ENCODE measurements at regions not wholly inside any gene's neighbourhood (a gene's known extent, or its start where the extent isn't known, plus 50 kb on each side); places are given as distances from the start of the nearest gene placed in this dataset.

GRCh38 chr7:53151496-53151895 lies 116.1 kb downstream of the POM121L12 start:
- Histone ChIP-seq H3K36me3 (ENCODE audit: control insufficient read depth in 2 of 4, insufficient read depth in 4 of 4, low read length in 3 of 4) (no peaks in the 10 kb centered on the region), H3K4me1 (replicated peaks in 1 of 4; ENCODE audit: control insufficient read depth in 3 of 4, insufficient read depth in 4 of 4, low read length in 3 of 4) (no peaks in the 10 kb centered on the region), H2BK20ac (ENCODE audit: low read length) (no peak overlapping the region), H4K5ac (ENCODE audit: insufficient read length, low read depth, low read length) (no peak overlapping the region), H2BK5ac (ENCODE audit: low read depth, low read length) (no peak overlapping the region), H3K4me2 (ENCODE audit: insufficient read depth in 1 of 2, low read depth in 2 of 2, low read length in 2 of 2) (no peak overlapping the region), H3K9ac (replicated peaks in 1 of 4; ENCODE audit: extremely low read depth in 1 of 4, low read depth in 3 of 4, low read length in 3 of 4) (no peak overlapping the region), H3K23me2 (ENCODE audit: low read depth, low read length) (no peaks in the 10 kb centered on the region), H3K4ac (replicated peaks; ENCODE audit: insufficient read length, low read depth, low read length) (no peak overlapping the region), H2BK12ac (ENCODE audit: low read depth, low read length) (no peak overlapping the region), H4K20me1 (replicated peaks in 1 of 2; ENCODE audit: control insufficient read depth in 1 of 2, insufficient read depth in 2 of 2, low read length in 2 of 2) (no peaks in the 10 kb centered on the region), H2BK15ac (ENCODE audit: low read length) (no peak overlapping the region), H2BK120ac (replicated peaks; ENCODE audit: low read depth, low read length) (no peak overlapping the region), H3K18ac (ENCODE audit: extremely low read depth, low read length) (no peak overlapping the region), H3K27me3 (replicated peaks in 1 of 4; ENCODE audit: control insufficient read depth in 3 of 4, extremely low read depth in 1 of 4, insufficient read depth in 3 of 4, low read length in 3 of 4) (no peaks in the 10 kb centered on the region), H2AK5ac (ENCODE audit: low read depth, low read length) (no peak overlapping the region), H3K14ac (ENCODE audit: insufficient read length) (no peak overlapping the region), H3K79me2 (ENCODE audit: control insufficient read depth in 1 of 2, insufficient read depth in 2 of 2, low read length in 2 of 2) (no peaks in the 10 kb centered on the region), H2AFZ (ENCODE audit: low read length) (peak overlapping the region; percentile 44; the same call in 1 of the 2 replicates), H3K27ac (ENCODE audit: low read depth, low read length) (no peak overlapping the region), H3K4me3 (ENCODE audit: extremely low read depth in 1 of 4, insufficient read depth in 2 of 4, low read depth in 3 of 4, low read length in 4 of 4) (no peak overlapping the region), H3K9me3 (ENCODE audit: insufficient read depth in 2 of 2, low read depth in 1 of 2, low read length in 1 of 2) (no peaks in the 10 kb centered on the region), H4K91ac (replicated peaks; ENCODE audit: insufficient read length, low read length) (no peak overlapping the region), H4K8ac (ENCODE audit: extremely low read depth, insufficient read depth, low read length) (no peak overlapping the region), H3K79me1 (ENCODE audit: low read depth, low read length) (no peaks in the 10 kb centered on the region), H3K23ac (ENCODE audit: insufficient read length) (no peak overlapping the region), H3K56ac (replicated peaks; ENCODE audit: insufficient read length, low read depth, low read length) (no peak overlapping the region)
- TF ChIP-seq, protein P1, sequence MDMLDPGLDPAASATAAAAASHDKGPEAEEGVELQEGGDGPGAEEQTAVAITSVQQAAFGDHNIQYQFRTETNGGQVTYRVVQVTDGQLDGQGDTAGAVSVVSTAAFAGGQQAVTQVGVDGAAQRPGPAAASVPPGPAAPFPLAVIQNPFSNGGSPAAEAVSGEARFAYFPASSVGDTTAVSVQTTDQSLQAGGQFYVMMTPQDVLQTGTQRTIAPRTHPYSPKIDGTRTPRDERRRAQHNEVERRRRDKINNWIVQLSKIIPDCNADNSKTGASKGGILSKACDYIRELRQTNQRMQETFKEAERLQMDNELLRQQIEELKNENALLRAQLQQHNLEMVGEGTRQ (IDR thresholded peaks at IDR 0.05; ENCODE audit: low read length): no peak
- TF ChIP-seq RBBP5 (IDR thresholded peaks at IDR 0.05; ENCODE audit: borderline replicate concordance, low read depth, low read length) (no peak), SAP30 (IDR thresholded peaks at IDR 0.05; ENCODE audit: insufficient read depth, insufficient replicate concordance, low read length) (no peak), SRF (IDR thresholded peaks at IDR 0.05; ENCODE audit: low read depth, low read length) (no peak), EZH2 (IDR thresholded peaks at IDR 0.05; ENCODE audit: low read depth, low read length, severe bottlenecking) (no peak), RNF2 (IDR thresholded peaks at IDR 0.05; ENCODE audit: borderline replicate concordance, low read depth, low read length, missing control alignments, poor library complexity, severe bottlenecking) (no peak), ZNF274 (IDR thresholded peaks at IDR 0.05; ENCODE audit: borderline replicate concordance, extremely low read depth, low read length) (no peak)
- DNase-seq (ENCODE audit: low read depth in 1 of 2, low spot score in 2 of 2) (no peak), FAIRE-seq (no peak)
- ChIA-PET POLR2A (ENCODE audit: partially characterized antibody) (no interaction called here), CTCF (ENCODE audit: partially characterized antibody) (no interaction called here)
- WGBS, 2 experiments (ENCODE audit: extremely low coverage in 1 of 2, insufficient coverage in 1 of 2, insufficient read length in 1 of 2, insufficient replicate concordance in 2 of 2, low coverage in 1 of 2, low lambda C conversion rate in 2 of 2, missing lambda C conversion rate in 1 of 2): 90% methylated on average over 2 of the region's 2 CpGs; no CpG with 5 or more reads in 1 of the 2 experiments

All from H1 (cell line).